Activated CD8-positive, alpha-beta memory T cell treated with anti-CD3 and anti-CD28 coated beads, Interleukin-2, amount 10 ng/mL, durations not matched to agents 7 days and 5 days (primary cell): ENCODE measurements at regions not wholly inside any gene's neighbourhood (a gene's known extent, or its start where the extent isn't known, plus 50 kb on each side); places are given as distances from the start of the nearest gene placed in this dataset.

ENCODE experiments used
- ATAC-seq: fragments of 150-1000 bp; cut with Tn5 transposase; one replicate; pipeline ENCODE4 v1.10.0; 2021; ENCODE audit warnings: moderate library complexity
- CTCF ChIA-PET: fragments of 350-600 bp; sonication (Branson Sonifier 250); formaldehyde crosslinking; loops from one replicate; lab custom pipeline; 2021; ENCODE audit warnings: antibody characterized with exemption; lab: Charles Lee
- DNase-seq: peaks from one replicate; pipeline ENCODE4 v3.0.0-alpha.2; 2020
- H3K27ac Mint-ChIP-seq: one replicate; pipeline ENCODE4 v1.8.0; 2021; ENCODE audit warnings: mild to moderate bottlenecking, mixed read lengths
- H3K27me3 Mint-ChIP-seq: one replicate; pipeline ENCODE4 v1.8.0; 2021; ENCODE audit warnings: mixed read lengths
- H3K36me3 Mint-ChIP-seq: one replicate; pipeline ENCODE4 v1.8.0; 2021; ENCODE audit warnings: mild to moderate bottlenecking, mixed read lengths
- H3K4me1 Mint-ChIP-seq: one replicate; pipeline ENCODE4 v1.8.0; 2021; ENCODE audit warnings: mixed read lengths
- H3K4me3 Mint-ChIP-seq: one replicate; pipeline ENCODE4 v1.8.0; 2021; ENCODE audit warnings: mild to moderate bottlenecking, moderate library complexity, mixed read lengths
- H3K9me3 Mint-ChIP-seq: one replicate; pipeline ENCODE4 v1.8.0; 2022; ENCODE audit warnings: low read depth, mixed read lengths

- H3K4me3 Mint-ChIP-seq = no peak overlapping the region
- no peak overlapping the region for H3K27ac Mint-ChIP-seq
- H3K27me3 Mint-ChIP-seq = peaks cover 20% of the 10 kb centered on the region
- no peaks in the 10 kb centered on the region for H3K9me3 Mint-ChIP-seq
- CTCF ChIA-PET = interaction anchor here (0.6 to 2.8 kb wide), 8 partner anchors 28 to 456 kb away, joined by 3 to 10 read pairs (median 4); no protein-coding TSS in a partner anchor
- no peaks in the 10 kb centered on the region for H3K36me3 Mint-ChIP-seq
- H3K4me1 Mint-ChIP-seq = peaks cover 3% of the 10 kb centered on the region
- ATAC-seq (no peak), DNase-seq (no peak)
Measured at GRCh38 chr1:115139381-115139780, 50.1 kb upstream of the TSPAN2 start.
